Endothelial cell of umbilical vein (primary cell): ENCODE measurements at regions not wholly inside any gene's neighbourhood (a gene's known extent, or its start where the extent isn't known, plus 50 kb on each side); places are given as distances from the start of the nearest gene placed in this dataset.

Source experiments
- BruUV-seq: library from RNA; stranded (reverse); fragments of 400-500 nt; replicated peaks from 2 replicates; lab custom pipeline; 2021; lab: Mats Ljungman, UMichigan
- CTCF ChIA-PET: fragments of 300-600, 350-600 bp; sonication (Branson Sonifier 250); formaldehyde crosslinking; loops from one replicate; lab custom pipeline; 2021; ENCODE audit warnings: antibody characterized with exemption, inconsistent platforms; lab: Charles Lee
- POLR2A ChIA-PET: fragments of 300-600, 350-600 bp; sonication (Branson Sonifier 250); formaldehyde crosslinking; loops from one replicate; lab custom pipeline; 2021; ENCODE audit warnings: antibody characterized with exemption, inconsistent platforms; lab: Charles Lee
- DNase-seq: peaks from one replicate; pipeline ENCODE4 v3.0.0-alpha.2; 2011; ENCODE audit warnings: low read depth, low spot score
- FAIRE-seq: peaks from 2 replicates; lab custom pipeline; 2011; peaks lifted over from hg19 to GRCh38; lab: Jason Lieb, UNC
- H2AFZ ChIP-seq: 2 replicates; pipeline ENCODE4 v1.6.0; 2012; ENCODE audit warnings: low read depth, low read length, control low read depth, inconsistent platforms
- H3K27ac ChIP-seq: 2 replicates; pipeline ENCODE4 v1.5.1; 2011; ENCODE audit warnings: low read depth, mild to moderate bottlenecking, control low read depth, low read length, moderate library complexity; ENCODE audit not compliant: insufficient read depth
- H3K27me3 ChIP-seq, 2 experiments: 2 replicates each; pipeline versions ENCODE4 v1.6.0 to v1.6.1; 2011; ENCODE audit warnings: low read length in 2 of 2, mixed read lengths in 1 of 2; ENCODE audit not compliant: control insufficient read depth in 2 of 2, insufficient read depth in 2 of 2
- H3K36me3 ChIP-seq, 2 experiments: 2 replicates in 1 of 2; 3 replicates in 1 of 2; pipeline ENCODE4 v1.5.1; 2011; ENCODE audit warnings: low read length in 2 of 2, mild to moderate bottlenecking in 1 of 2, moderate library complexity in 1 of 2; ENCODE audit not compliant: control insufficient read depth in 2 of 2, insufficient read depth in 2 of 2; ENCODE audit errors: extremely low read depth in 1 of 2
- H3K4me1 ChIP-seq: 3 replicates; pipeline ENCODE4 v1.5.1; 2011; ENCODE audit warnings: mild to moderate bottlenecking, low read length; ENCODE audit not compliant: control insufficient read depth, insufficient read depth; ENCODE audit errors: extremely low read depth
- H3K4me2 ChIP-seq: 2 replicates; pipeline ENCODE4 v1.6.1; 2011; ENCODE audit warnings: low read length, control low read depth, mixed read lengths; ENCODE audit not compliant: insufficient read depth
- H3K4me3 ChIP-seq, 3 experiments: fragments of 200-600 bp in 1 of 3; sonication (generic), shearing (Covaris generic) in 1 of 3; replicated peaks in 1 of 3; 2 replicates each; pipeline ENCODE4 v1.5.1; 2011 to 2016; ENCODE audit warnings: control low read depth in 3 of 3, low read length in 3 of 3, mild to moderate bottlenecking in 2 of 3, inconsistent platforms in 1 of 3, low read depth in 1 of 3, moderate library complexity in 1 of 3; ENCODE audit not compliant: insufficient read depth in 1 of 3
- H3K79me2 ChIP-seq: 2 replicates; pipeline ENCODE4 v1.6.0; 2012; ENCODE audit warnings: low read length, inconsistent platforms; ENCODE audit not compliant: control insufficient read depth, insufficient read depth
- H3K9ac ChIP-seq: replicated peaks from 2 replicates; pipeline ENCODE3; 2011; ENCODE audit warnings: low read length, control low read depth; ENCODE audit not compliant: insufficient read depth; ENCODE audit errors: extremely low read depth
- H3K9me1 ChIP-seq: replicated peaks from 3 replicates; pipeline ENCODE4 v1.6.0; 2011; ENCODE audit warnings: mild to moderate bottlenecking, low read length; ENCODE audit not compliant: control insufficient read depth, insufficient read depth; ENCODE audit errors: extremely low read depth
- H3K9me3 ChIP-seq: replicated peaks from 2 replicates; pipeline ENCODE4 v1.5.1; 2012; ENCODE audit warnings: low read length, inconsistent platforms; ENCODE audit not compliant: control insufficient read depth, insufficient read depth
- H4K20me1 ChIP-seq: replicated peaks from 2 replicates; pipeline ENCODE3; 2011; ENCODE audit warnings: mild to moderate bottlenecking, low read length; ENCODE audit not compliant: control insufficient read depth, insufficient read depth; ENCODE audit errors: extremely low read depth
- CTCF ChIP-seq, 2 donors: IDR thresholded peaks; 1 replicate in 1 of 2; 2 replicates in 1 of 2; pipeline ENCODE4 v1.5.1; 2011; ENCODE audit warnings: low read length in 2 of 2, mild to moderate bottlenecking in 2 of 2, moderate library complexity in 2 of 2, control low read depth in 1 of 2, inconsistent platforms in 1 of 2, low read depth in 1 of 2; ENCODE audit not compliant: insufficient read depth in 1 of 2; ENCODE audit errors: extremely low read depth in 1 of 2
- EZH2 ChIP-seq: IDR thresholded peaks from 2 replicates; pipeline ENCODE4 v1.6.1; 2012; ENCODE audit warnings: borderline replicate concordance, low read depth, mild to moderate bottlenecking, moderate library complexity, low read length, inconsistent platforms; ENCODE audit not compliant: severe bottlenecking
- FOS ChIP-seq: IDR thresholded peaks from 2 replicates; pipeline ENCODE4 v1.6.1; 2011; ENCODE audit warnings: mild to moderate bottlenecking, low read length, moderate library complexity, borderline replicate concordance; ENCODE audit not compliant: insufficient read depth
- GATA2 ChIP-seq: IDR thresholded peaks from 2 replicates; pipeline ENCODE4 v1.7.0; 2011; ENCODE audit warnings: low read depth, mild to moderate bottlenecking, moderate library complexity, mixed read lengths, low read length; ENCODE audit not compliant: insufficient read length, insufficient read depth
- JUN ChIP-seq: IDR thresholded peaks from 2 replicates; pipeline ENCODE4 v1.6.1; 2011; ENCODE audit warnings: borderline replicate concordance, low read depth; ENCODE audit not compliant: insufficient read length, insufficient read depth
- MAX ChIP-seq: IDR thresholded peaks from 2 replicates; pipeline ENCODE4 v1.6.1; 2011; ENCODE audit not compliant: insufficient read depth, insufficient read length
- MYC ChIP-seq: IDR thresholded peaks from one replicate; pipeline ENCODE4 v1.6.1; 2011; ENCODE audit warnings: mild to moderate bottlenecking, low read depth, low read length
- POLR2A ChIP-seq: IDR thresholded peaks from 2 replicates; pipeline ENCODE4 v1.6.1; 2012; ENCODE audit warnings: low read depth, mild to moderate bottlenecking, control low read depth, low read length
- POLR2AphosphoS5 ChIP-seq: IDR thresholded peaks from 2 replicates; pipeline ENCODE4 v1.6.1; 2012; ENCODE audit warnings: low read depth, mild to moderate bottlenecking, control low read depth, low read length, moderate library complexity; ENCODE audit not compliant: insufficient read depth
- dilution Hi-C: fragments of 300-500 bp; cut with MboI; formaldehyde crosslinking; loops from one replicate; pipeline ENCODE4 v1.15.0; 2019; ENCODE audit warnings: low sequenced_read_pairs; ENCODE audit not compliant: extremely low pct_ligation_motif_present
- intact Hi-C: fragments of 100-400 bp; cut with micrococcal nuclease; formaldehyde crosslinking; loops from one replicate; pipeline ENCODE4 v1.10.0; 2022

GRCh38 chr16:79381603-79382042 is 218.9 kb downstream of the MAF start:
- dilution Hi-C loops (no loop called here), intact Hi-C loops (no loop called here)
- H3K9ac ChIP-seq = no peak overlapping the region
- ChIA-PET POLR2A (no interaction called here), CTCF (no interaction called here)
- no peaks in the 10 kb centered on the region for H3K36me3 ChIP-seq
- no peak overlapping the region for H3K27ac ChIP-seq
- H2AFZ ChIP-seq = no peak overlapping the region
- no peaks in the 10 kb centered on the region for H3K9me1 ChIP-seq
- FAIRE-seq = no peak
- TF ChIP-seq POLR2A (no peak), GATA2 (no peak), EZH2 (no peak), JUN (no peak), POLR2AphosphoS5 (no peak), MAX (no peak), CTCF (IDR thresholded peaks at IDR 0.05; ENCODE audit: extremely low read depth in 1 of 2, insufficient read depth in 1 of 2, low read depth in 1 of 2, low read length in 2 of 2) (no peak), MYC (no peak), FOS (no peak)
- no peaks in the 10 kb centered on the region for H3K4me1 ChIP-seq
- H3K9me3 ChIP-seq = no peaks in the 10 kb centered on the region
- no peak for DNase-seq
- H3K4me3 ChIP-seq = no peak overlapping the region
- no peaks in the 10 kb centered on the region for H4K20me1 ChIP-seq
- no peaks in the 10 kb centered on the region for H3K27me3 ChIP-seq
- H3K79me2 ChIP-seq = no peaks in the 10 kb centered on the region
- BruUV-seq = no TSS peak
- no peak overlapping the region for H3K4me2 ChIP-seq
